ENCODE measurements at regions not wholly inside any gene's neighbourhood (a gene's known extent, or its start where the extent isn't known, plus 50 kb on each side); places are given as distances from the start of the nearest gene placed in this dataset.

DNA sequence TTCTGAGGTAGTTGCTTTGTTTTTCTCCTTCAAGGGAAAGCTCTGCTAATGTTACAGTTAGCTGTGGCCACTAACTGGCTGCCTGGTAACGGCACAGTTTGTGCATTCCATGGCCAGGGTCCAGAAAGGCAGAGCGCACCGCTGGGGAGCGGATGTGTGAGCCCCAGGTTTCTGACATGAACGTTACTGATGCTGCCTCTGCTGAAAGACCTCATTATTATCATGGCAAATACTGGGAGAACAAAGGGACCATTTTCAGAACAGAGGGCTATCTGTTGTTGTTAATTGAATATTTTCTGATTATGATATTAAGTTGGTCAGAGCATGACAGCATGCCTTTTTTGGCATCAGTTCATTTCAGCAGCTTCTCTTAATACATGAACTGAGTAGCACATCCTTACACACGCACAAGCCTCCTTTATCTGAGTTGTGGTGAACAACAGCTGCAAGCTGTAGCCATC is 134.1 kb downstream of the NUDT12 start:
- peak; percentile 62 for DNase-seq (ENCODE audit: low spot score)

DNA sequence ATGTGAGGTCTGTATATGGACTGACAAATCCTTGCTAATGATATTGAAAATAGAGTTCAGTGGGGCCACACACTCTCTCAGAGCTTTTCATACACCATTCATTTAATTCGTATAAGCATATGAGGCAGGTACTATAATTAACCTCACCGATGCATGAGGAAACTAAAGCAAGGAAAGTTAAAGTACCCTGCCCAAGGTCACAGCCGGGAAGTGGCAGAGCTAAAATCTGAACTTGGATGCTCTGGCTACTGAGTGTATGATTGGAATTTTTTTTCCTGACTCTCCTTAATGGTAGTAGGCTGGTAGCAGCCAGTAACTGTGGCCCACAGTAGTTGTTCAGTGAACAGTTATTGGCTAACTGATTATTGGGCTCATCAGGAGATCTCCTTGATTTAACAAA is 135.3 kb downstream of the NUDT12 start:
- no peak for DNase-seq (ENCODE audit: low spot score)

DNA sequence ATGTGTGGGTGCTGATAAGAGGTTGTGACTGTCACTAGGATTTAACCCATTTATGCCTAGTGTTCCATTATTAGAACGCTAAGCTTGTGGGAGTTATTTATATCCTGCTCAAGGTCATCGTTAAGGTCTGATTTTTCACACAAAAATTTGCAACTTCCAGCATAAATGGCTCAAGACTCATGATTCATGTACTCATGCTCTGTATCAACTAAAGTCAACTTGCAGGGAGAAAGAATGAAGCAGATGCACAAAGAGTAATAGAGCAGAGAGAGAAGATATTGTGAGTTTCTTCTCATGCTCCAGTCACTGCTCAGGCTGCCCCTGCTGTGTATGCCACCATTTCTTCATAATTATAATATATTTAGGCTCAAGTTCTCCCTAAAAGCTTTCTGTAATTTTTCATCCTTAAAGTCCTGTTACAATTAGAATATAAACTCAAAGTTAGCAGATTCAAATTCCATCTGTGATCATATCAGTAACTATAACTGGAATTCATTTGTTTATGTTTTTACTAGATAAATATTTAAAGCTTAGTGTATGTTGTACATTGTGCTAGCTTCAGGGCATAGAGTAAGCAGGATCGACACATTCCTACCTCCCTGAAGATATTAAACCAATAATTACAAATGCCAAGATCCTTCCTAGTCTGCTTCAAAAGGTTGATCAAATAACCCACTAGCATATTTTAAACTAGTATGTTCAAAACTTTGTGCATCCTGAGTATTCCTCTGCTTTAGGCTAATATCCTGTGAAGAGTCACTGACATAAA is 136.7 kb downstream of the NUDT12 start:
- DNase-seq (ENCODE audit: low spot score): no peak

DNA sequence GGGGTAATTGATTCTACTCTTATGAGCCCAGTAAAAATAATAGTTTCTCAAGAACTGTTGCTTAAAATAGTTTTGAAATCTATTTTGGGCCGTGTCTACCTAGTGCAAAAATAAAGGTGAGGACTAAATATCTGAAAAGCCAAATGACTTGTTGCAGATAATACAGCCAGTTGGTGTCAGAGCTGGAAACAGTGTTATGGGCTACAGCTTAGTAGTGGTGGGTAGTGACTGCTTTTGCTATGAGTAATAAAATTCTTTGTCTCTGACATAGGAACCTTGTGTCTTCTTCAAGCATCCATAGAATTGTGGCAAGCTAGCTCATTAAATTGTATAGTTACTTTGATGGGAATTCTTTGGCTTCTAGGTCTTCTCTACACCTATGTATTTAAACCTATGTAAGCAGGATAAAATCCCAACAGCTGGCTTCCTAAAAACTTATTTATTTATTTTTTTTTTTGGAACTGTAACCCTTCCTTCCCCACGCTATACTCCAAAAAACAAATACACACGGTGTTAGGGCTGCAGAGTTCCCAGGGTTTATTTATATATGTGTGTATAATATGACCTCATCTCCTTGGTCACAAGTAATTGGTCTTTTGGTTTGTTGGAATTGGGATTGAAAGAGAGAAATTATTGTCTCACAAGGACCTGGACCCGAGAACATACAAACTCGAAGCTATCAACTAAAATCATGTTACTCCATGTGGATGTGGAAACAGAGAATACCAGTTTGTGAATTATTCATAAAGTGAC is 138.0 kb downstream of the NUDT12 start:
- DNase-seq (ENCODE audit: low spot score): peak; percentile 39

DNA sequence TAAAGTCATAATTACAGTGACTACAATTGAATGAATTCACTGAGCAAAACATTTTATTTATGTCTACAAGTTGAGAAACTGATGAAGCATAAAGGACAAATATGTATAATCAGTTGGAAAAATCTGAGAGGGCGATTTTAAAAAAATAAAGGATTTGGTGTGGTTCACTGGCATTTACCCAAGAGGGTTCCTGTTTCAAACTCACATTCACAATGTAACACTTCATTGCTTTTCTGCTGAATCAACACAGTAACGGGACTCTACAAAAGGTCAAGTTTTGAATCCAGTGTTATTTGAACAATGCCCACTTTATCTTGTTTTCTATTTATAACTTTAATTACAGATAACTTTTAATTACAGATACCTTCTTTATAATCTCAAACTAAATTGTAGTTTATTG is 138.6 kb downstream of the NUDT12 start:
- DNase-seq (ENCODE audit: low spot score): no peak

DNA sequence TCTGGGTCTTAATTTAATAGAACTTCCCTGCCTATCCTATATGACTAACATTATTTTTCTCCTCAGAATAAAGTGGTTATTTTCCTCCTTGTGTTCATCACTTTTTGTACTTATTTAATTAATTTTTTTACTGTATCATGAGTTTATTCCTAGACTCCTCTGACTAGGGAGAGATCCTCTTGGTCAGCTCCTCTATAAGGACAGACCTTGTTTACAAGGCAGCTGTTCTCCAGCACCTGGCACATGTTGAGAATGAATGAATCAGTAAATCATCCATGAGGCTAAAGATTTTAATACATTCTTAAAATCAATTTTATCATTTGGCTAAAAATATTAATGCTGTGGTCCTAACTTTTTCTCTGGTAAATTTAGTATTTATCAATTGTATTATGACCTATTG is 139.8 kb downstream of the NUDT12 start:
- DNase-seq (ENCODE audit: low spot score): no peak

DNA sequence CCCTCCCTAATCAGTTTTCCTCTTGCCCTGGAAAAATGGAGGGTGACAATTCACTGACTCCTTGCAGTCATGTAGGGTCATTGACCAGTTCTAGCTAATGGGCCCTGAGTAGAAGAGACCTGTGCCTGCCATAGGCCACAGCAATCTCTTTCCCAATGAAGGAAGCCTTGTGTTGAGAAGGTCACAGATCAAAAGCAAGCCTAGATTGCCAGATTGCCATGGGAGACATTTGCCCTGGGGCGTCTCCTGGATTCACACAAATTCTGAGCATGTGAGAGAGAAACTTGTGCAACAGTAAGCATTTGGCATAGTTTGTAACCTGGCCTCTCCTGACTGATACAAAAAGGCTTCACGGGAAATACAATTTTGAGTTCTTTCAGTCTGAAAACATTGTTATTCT is 148.0 kb downstream of the NUDT12 start:
- no peak for DNase-seq (ENCODE audit: low spot score)

DNA sequence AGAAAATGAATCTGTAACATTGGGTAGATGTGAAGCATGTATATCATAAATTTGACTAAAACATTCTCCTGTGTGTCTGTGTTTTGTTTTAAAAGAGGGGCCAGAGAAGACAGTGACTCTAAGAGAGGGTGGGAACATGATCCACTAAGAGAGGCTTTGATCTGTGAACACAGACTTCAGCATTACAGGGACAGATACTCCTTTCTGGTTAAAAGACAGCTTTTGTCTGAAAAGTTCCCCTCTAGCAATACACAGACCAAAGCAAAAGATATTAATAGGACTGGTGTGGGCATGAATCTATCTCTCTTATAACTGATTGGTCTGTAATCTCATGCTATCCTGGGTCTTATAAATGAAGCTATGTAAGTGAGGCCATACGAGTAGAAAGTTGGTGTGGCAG is 150.9 kb downstream of the NUDT12 start:
- DNase-seq (ENCODE audit: low spot score): no peak

DNA sequence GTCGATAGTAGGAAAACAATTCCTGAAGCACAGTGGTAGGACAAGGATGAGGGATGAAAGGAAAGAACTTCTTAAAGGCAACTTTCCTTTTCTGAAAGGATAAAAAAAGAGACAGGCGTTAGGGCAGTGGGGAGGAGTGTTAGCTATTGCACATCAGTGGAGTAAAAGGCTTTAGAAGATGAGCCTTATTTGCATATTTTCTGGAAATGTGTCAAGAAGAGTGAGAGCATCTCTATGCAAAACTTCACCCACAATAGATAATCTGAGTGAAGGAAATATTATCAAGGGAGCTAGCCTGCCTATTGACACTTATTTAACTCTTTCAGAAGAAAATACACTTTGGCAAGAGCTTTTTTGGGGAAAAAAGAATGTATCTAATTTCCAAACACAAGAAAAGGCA is 151.6 kb downstream of the MACIR start:
- no peak for DNase-seq (ENCODE audit: low spot score)

DNA sequence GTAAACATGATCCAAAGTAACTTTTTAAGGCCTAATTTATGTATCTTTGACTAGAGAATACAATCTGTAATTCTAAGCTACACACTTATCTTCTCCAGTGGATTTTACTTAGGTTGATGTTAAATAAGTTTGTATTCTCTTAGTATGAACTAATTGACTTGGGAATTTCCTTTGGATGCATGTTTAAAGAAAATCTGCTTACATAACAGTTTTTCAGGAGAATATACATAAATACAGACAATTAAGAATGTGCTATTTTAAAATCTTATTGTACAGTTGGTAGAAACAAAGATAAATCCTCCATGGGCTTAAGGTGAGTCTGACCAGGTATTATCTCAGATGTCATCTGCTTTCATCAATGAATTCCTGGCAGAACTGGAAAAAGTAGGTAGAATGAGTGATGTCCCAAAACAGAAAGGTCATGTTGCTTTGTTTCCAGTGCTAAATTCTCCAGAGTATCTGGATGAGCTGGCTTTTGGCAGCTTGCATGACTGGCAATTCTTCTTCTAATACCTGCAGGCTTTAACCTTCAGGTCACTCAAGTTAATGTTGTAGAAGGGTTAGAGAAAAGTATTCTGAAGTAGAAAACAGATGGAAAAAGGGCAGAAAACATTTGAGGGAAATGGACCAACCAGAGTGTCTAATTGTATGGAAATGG is 150.6 kb downstream of the MACIR start:
- DNase-seq (ENCODE audit: low spot score): no peak

DNA sequence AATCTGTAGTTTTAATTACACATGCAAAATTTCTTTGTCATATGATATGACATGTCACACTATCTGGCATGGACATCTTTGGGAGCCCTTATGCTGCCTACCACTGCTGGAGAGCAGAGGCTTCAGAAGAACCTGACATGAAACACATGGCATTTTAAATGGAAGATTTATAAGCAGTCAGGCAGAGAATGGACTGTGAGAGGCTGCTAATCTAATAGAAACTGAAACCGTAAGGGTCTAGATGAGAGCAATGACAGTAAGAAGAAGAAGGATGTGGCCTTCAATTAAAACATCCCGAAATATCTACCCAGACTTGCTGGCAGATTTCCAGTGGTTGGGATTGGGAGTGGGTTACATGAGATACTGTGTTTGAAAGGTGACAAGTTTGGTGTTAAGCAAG is 149.8 kb downstream of the MACIR start:
- DNase-seq (ENCODE audit: low spot score): no peak

DNA sequence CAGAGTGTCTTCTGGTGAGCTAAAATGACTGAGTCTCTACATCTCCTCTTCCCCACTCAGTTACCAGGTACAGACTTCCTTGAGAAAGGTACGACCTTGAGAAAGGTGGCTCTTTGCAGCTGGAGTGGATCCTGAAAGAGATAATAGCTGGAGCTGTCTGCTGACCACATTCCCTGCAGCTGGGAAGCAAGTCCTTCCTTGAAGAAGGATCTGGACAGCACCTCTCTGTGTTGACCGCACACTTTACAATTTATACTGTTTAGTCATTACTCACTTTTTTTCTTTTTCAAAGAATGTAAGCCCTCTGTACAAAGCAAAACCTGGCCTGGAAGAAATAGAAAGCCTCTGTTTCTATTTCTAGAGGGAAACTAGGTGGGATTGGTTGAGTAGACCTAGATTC is 148.8 kb downstream of the MACIR start:
- no peak for DNase-seq (ENCODE audit: low spot score)

DNA sequence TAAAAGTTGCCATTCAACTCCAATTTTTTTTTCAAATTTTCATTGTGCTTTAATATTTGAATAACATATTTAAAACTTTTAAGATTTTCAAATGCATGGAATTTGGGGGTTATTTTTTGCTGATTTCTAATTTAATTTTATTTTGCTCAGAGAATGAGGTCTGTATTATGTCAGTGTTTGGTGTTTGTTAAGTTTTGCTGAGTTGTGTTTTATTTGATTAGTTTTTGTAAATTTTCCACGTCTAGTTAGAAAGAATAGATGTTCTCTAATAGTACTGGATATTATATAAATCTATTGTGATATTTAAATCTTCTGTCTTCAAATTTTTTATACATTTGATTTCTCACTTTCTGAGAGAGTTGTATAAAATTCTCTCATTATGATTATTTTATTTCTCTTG is 145.9 kb downstream of the MACIR start:
- no peak for DNase-seq (ENCODE audit: low spot score)

DNA sequence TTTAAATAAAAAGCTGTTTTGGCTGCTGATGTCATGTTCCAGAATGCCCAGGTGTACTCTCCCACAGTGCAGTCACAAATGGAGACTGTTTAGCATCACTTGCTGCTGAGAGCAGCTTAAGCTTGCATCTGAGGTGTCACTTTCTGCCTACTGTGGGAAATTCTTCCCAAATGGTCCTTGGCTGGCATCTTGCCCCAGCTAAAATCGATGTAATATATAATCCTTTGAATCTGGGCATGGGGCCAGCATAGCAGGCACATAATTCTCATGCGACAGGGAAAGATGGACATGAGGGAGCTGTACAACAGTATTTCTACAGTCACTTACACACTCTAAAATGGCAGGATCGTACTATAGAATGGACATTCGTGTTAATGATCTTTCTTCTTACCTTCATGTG is 144.3 kb downstream of the MACIR start:
- no peak for DNase-seq (ENCODE audit: low spot score)

DNA sequence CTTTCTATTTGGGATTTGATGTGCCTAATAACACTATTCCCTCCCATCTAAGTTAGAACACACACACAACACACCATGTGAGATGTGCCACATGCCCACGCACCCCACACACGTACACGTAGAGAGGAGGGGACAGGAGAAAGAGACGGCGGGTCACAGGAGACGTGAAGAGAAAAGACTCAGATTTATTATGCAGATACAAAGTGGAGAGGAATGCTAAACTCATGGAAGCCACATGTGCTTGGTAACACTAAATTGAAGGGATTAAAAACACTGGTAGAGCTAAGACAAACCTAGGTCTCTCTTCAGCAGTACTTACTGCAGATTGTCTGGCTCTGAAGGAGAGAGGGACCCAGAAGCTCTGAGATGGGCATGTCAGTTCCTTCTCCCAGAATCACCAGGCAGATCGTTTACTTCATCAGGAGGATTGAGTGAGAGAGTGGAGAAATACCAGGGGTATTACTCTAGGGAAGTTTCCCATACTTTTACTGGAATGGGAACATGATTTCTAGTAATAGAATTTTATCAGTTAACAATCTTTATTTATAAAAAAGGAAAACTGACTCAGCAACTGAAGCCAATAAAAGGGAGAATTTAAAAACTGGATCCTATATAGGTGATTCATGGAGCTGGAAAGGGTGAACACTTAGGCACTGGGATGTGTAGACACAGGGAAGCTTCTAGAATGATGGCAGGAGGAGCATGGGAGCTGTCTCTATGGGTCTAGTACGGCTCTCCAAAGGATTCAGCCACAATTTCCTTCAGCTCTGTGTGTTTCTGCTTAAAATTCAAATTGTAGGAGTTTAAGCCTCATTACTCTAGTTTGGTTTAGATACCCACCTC is 139.4 kb downstream of the MACIR start:
- DNase-seq (ENCODE audit: low spot score): no peak

DNA sequence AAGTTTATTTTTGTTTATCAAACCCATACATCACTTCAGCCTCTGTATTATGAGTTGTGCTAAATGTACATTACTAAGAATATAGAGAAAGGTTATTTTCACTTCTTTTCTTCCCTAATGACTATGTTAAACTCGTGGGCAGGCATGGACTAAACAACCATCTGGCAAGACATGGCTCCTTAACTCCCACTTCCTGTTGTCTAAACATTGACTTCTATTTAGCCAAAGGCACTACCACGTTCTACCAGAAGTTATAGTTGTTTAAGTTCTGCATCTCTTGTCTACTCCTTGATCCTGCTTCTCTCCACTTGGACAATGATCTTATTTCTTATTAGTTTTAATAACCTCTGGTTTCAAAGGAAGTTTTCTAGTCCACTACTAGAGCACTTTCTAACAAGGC is 136.1 kb downstream of the MACIR start:
- no peak for DNase-seq (ENCODE audit: low spot score)

DNA sequence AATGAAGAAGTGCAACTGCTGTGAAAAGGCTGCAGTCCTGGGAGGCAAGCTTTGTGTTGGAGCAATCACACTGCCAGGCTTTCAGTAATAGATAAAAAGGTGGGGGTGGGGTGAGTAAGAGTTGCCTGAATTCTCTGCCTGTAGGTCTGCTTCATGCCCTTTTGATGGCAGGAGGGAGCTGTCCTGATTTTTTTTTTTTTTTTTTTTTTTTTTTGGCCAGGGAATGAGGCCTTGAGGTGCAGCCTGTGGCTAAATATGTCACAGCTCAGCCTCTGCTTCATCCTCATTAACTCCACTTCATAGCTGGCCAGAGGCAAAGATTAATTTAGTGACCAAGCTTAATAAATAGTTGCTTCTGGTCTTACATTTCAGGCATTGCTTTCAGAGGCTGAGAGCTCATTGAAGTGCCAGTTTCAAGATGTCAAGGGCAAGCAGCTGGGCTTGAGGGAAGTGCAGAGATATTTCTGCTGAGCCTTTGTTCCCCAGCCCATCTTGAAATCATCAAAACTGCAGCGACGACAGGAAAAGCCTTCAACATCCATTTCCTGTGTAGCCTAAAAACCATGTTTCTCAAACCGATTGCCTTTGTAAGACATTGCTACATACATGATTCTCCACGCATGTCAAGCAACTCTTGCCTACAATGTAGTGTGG is 134.7 kb downstream of the MACIR start:
- no peak for DNase-seq (ENCODE audit: low spot score)

DNA sequence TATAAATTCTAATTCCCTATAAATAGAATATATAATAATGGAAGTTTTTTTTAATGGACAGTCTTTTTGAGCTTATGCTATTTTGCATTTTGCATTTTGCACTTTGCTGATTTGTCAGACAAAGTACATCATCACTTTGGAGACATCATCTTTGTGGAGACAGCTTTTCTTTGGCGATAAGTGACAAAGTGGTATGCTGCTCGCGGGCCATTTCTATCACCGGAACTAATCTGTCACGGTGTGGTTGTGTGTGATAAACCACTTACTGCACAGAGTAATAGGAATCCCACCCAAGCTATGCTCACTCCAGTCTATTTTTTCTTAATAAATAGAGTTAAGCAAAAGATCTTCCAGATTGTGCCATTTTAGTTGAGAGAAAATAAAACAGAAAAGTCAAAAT is 133.1 kb downstream of the MACIR start:
- no peak for DNase-seq (ENCODE audit: low spot score)

DNA sequence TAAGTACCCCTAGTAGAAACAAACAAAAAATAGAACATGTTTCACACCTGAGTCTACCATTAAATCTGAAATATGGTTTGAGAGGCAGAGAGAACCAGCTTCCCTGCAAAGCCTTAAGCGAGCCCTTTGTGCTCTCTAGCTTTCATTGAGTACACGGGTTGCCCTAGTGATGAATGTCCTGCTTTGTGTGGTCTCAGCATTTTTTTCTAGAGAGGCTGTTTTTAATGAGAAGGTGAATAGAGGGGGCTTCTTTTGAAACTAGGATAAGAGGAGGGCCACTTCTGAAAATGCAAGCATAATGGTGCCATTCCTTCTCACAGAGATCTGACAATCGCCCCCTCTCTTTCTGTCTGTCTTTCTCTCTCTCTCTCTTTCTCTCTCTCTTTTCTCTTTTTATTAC is 131.3 kb downstream of the MACIR start:
- no peak for DNase-seq (ENCODE audit: low spot score)

DNA sequence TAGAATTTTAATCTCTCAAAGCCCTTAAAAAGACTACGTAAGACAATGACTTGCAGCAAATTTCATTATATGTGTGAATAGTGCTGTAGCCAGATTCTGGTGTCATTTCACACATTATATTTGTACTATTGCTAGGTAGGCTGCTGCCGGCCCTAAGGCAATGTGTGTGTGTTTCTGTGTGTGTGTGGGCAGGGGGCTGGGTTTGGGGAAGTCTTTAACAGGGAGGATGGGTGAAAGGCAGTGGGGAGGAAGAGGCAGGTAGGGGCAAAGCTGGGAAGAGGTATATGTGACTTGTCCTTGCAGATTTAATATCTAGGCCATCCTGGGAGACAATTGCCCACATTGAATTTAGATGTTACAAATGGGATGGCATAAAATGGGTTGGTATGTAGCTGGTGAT is 130.8 kb downstream of the MACIR start:
- no peak for DNase-seq (ENCODE audit: low spot score)

DNA sequence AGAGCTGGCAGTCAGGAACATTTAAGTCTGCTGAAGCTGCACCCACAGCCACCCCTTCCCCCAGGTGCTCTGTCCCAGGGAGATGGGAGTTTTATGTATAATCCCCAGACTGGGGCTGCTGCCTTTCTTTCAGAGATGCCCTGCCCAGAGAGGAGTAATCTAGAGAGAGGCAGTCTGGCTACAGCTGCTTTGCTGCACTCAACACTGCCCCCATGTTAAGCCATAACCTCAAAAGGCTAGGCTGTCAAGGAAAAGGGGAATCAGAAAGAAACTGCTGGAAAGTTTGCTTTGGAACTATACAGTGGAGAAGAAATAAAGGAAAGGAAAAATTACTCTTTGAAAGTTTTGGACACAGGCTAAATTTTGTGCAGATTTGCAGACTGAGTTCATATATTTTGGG is 127.2 kb downstream of the MACIR start:
- no peak for DNase-seq (ENCODE audit: low spot score)

Measured in H4 (cell line).